ENCODE measurements at regions not wholly inside any gene's neighbourhood (a gene's known extent, or its start where the extent isn't known, plus 50 kb on each side); places are given as distances from the start of the nearest gene placed in this dataset.

DNA sequence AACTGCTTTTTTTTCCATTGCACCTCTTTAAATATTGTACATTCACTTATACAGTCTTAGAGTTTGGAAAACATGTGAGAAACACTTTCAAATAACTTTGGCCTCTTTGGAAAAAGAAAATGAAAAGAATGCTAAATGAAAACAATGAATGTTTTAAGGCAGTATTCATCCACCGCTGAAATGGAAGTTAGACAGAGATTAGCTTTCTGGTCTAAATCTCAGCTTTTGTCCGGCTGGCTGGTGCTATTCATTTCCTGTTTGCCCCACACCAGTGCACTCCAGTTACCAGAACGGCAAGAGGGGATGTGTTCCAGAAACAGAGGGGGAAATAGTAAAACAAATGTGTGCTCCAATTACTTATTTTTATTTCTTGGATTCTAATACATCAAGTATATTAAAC, 1201.3 kb downstream of the EFNB2 start:
- Histone ChIP-seq H3K4me3 (no peak overlapping the region), H3K27ac (peak overlapping the region; percentile 51 to 54), H3K36me3 (no peaks in the 10 kb centered on the region), H3K4me1 (peaks cover 0 to 57% (median 0%) of the 10 kb centered on the region in 4 donors), H3K27me3 (no peaks in the 10 kb centered on the region), H3K9me3 (peaks cover 0 to 4% (median 0%) of the 10 kb centered on the region in 3 donors)
- intact Hi-C loops (cut with DNase I; ENCODE audit: low total_unique reads) = no loop called here
- no peak for TF ChIP-seq CTCF (IDR thresholded peaks at IDR 0.05)
- DNase-seq = no peak

GRCh38 chr13:105333416-105333815, 1202.0 kb downstream of the EFNB2 start:
- Histone ChIP-seq H3K27me3 (no peaks in the 10 kb centered on the region), H3K36me3 (no peaks in the 10 kb centered on the region), H3K27ac (peak overlapping the region; percentile 51 to 54), H3K4me1 (peaks cover 0 to 51% (median 0%) of the 10 kb centered on the region in 4 donors), H3K9me3 (peaks cover 0 to 4% (median 0%) of the 10 kb centered on the region in 3 donors), H3K4me3 (no peak overlapping the region)
- DNase-seq = no peak
- intact Hi-C loops (cut with DNase I; ENCODE audit: low total_unique reads) = no loop called here
- TF ChIP-seq CTCF (IDR thresholded peaks at IDR 0.05) = no peak

- H3K27ac ChIP-seq = no peak overlapping the region
- H3K4me3 ChIP-seq = no peak overlapping the region
- peaks cover 0 to 4% (median 0%) of the 10 kb centered on the region in 3 donors for H3K9me3 ChIP-seq
- H3K27me3 ChIP-seq = no peaks in the 10 kb centered on the region
- H3K4me1 ChIP-seq = peaks cover 0 to 15% (median 0%) of the 10 kb centered on the region in 4 donors
- intact Hi-C loops (cut with DNase I; ENCODE audit: low total_unique reads) = no loop called here
- no peaks in the 10 kb centered on the region for H3K36me3 ChIP-seq
- DNase-seq = no peak
- TF ChIP-seq CTCF (IDR thresholded peaks at IDR 0.05) = no peak
These were observed 1206.1 kb downstream of the EFNB2 start for GRCh38 chr13:105329359-105329758.

GRCh38 chr13:105328212-105328611, 1207.2 kb downstream of the EFNB2 start:
- TF ChIP-seq CTCF (IDR thresholded peaks at IDR 0.05) = no peak
- H3K27me3 ChIP-seq = no peaks in the 10 kb centered on the region
- intact Hi-C loops (cut with DNase I; ENCODE audit: low total_unique reads) = no loop called here
- H3K27ac ChIP-seq = no peak overlapping the region
- peaks cover 0 to 4% (median 0%) of the 10 kb centered on the region in 3 donors for H3K9me3 ChIP-seq
- no peak for DNase-seq
- H3K36me3 ChIP-seq = no peaks in the 10 kb centered on the region
- no peak overlapping the region for H3K4me3 ChIP-seq
- peaks cover 0 to 4% (median 0%) of the 10 kb centered on the region in 4 donors for H3K4me1 ChIP-seq

DNA sequence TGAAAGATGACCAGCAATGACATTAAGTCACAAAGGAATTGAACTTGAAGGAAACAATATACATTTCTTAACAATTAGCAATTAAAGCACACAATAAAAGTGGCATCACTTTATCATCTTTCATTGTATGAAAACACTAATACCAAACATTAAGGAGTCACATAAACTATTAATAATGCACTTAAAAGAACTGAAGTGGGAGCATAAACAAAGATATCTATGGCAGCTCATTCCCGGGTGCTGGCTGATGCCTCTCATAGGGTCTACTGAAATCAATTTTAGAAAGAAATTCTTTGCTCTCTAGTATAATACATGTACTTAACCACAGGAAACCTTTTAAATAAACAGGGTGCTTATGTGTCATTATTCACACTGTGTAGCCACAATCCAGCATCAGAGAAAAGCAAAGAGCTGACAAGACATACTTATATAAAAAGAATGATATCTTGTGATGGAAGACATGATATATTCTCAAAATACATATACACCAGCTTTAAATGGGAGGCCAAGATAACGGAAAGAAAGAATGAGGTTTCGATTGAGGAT, 1207.8 kb downstream of the EFNB2 start:
- intact Hi-C loops (cut with DNase I; ENCODE audit: low total_unique reads) = no loop called here
- peaks cover 0 to 7% (median 0%) of the 10 kb centered on the region in 3 donors for H3K9me3 ChIP-seq
- no peaks in the 10 kb centered on the region for H3K27me3 ChIP-seq
- H3K4me1 ChIP-seq = no peaks in the 10 kb centered on the region
- no peaks in the 10 kb centered on the region for H3K36me3 ChIP-seq
- no peak overlapping the region for H3K4me3 ChIP-seq
- DNase-seq = no peak
- no peak overlapping the region for H3K27ac ChIP-seq
- TF ChIP-seq CTCF (IDR thresholded peaks at IDR 0.05) = no peak

- H3K27ac ChIP-seq = no peak overlapping the region
- H3K27me3 ChIP-seq = no peaks in the 10 kb centered on the region
- no peaks in the 10 kb centered on the region for H3K36me3 ChIP-seq
- DNase-seq = no peak
- intact Hi-C loops (cut with DNase I; ENCODE audit: low total_unique reads) = no loop called here
- no peak overlapping the region for H3K4me3 ChIP-seq
- H3K9me3 ChIP-seq = peaks cover 0 to 3% (median 0%) of the 10 kb centered on the region in 3 donors
- H3K4me1 ChIP-seq = no peaks in the 10 kb centered on the region
- TF ChIP-seq CTCF (IDR thresholded peaks at IDR 0.05) = no peak
These were observed 1215.6 kb downstream of the EFNB2 start for GRCh38 chr13:105319875-105320274.
